GM23338 (cell line): ENCODE measurements at regions not wholly inside any gene's neighbourhood (a gene's known extent, or its start where the extent isn't known, plus 50 kb on each side); places are given as distances from the start of the nearest gene placed in this dataset.

ENCODE experiments used
- ATAC-seq: fragments of 200-7000 bp; cut with Tn5 transposase; 3 replicates; pipeline ENCODE4 v1.9.1; 2020
- DNase-seq: peaks from one replicate; pipeline ENCODE4 v3.0.0-alpha.2; 2015; ENCODE audit warnings: low spot score
- H2AFZ ChIP-seq: fragments of 200-600 bp; sonication (generic); 2 replicates; pipeline ENCODE4 v1.8.0; 2016; ENCODE audit warnings: antibody characterized with exemption, mild to moderate bottlenecking, moderate library complexity
- H3F3A ChIP-seq: fragments of 200-600 bp; sonication (generic); replicated peaks from 2 replicates; pipeline ENCODE4 v1.8.0; 2017; ENCODE audit warnings: antibody characterized with exemption, mixed run types, low read depth
- H3K27ac ChIP-seq: fragments of 200-600 bp; sonication (generic); 2 replicates; pipeline ENCODE4 v1.6.1; 2016; ENCODE audit warnings: low read depth
- H3K27me3 ChIP-seq: fragments of 200-600 bp; sonication (generic); 2 replicates; pipeline ENCODE4 v1.8.0; 2016; ENCODE audit warnings: mild to moderate bottlenecking, mixed run types, moderate library complexity; ENCODE audit not compliant: insufficient read depth
- H3K36me3 ChIP-seq: fragments of 200-600 bp; sonication (generic); 2 replicates; pipeline ENCODE4 v1.8.0; 2016; ENCODE audit warnings: mild to moderate bottlenecking; ENCODE audit not compliant: insufficient read depth
- H3K4me1 ChIP-seq: fragments of 200-600 bp; sonication (generic); 2 replicates; pipeline ENCODE4 v1.8.0; 2016; ENCODE audit warnings: mild to moderate bottlenecking, moderate library complexity; ENCODE audit not compliant: insufficient read depth
- H3K4me2 ChIP-seq: fragments of 200-600 bp; sonication (generic); 2 replicates; pipeline ENCODE4 v1.7.1; 2017; ENCODE audit warnings: mixed run types
- H3K4me3 ChIP-seq: fragments of 200-600 bp; sonication (generic); 2 replicates; pipeline ENCODE4 v1.6.1; 2016; ENCODE audit warnings: mixed run types
- H3K79me2 ChIP-seq: fragments of 200-600 bp; sonication (generic); replicated peaks from 2 replicates; pipeline ENCODE4 v1.8.0; 2017; ENCODE audit warnings: mild to moderate bottlenecking; ENCODE audit not compliant: insufficient read depth
- H3K9me2 ChIP-seq: fragments of 200-600 bp; sonication (generic); 2 replicates; pipeline ENCODE4 v1.8.0; 2017; ENCODE audit not compliant: insufficient read depth
- H4K20me1 ChIP-seq: fragments of 200-600 bp; sonication (generic); replicated peaks from 2 replicates; pipeline ENCODE4 v1.8.0; 2017; ENCODE audit warnings: mild to moderate bottlenecking; ENCODE audit not compliant: insufficient read depth
- H3K27ac Mint-ChIP-seq: 2 replicates; pipeline ENCODE4 v1.8.0; 2020; ENCODE audit warnings: inconsistent platforms, mild to moderate bottlenecking, moderate library complexity, mixed read lengths
- H3K27me3 Mint-ChIP-seq: 3 replicates; pipeline ENCODE4 v1.8.0; 2022; ENCODE audit warnings: low read depth, mild to moderate bottlenecking, moderate library complexity, mixed read lengths, inconsistent platforms; ENCODE audit not compliant: insufficient read depth, poor library complexity
- H3K36me3 Mint-ChIP-seq: 3 replicates; pipeline ENCODE4 v1.8.0; 2021; ENCODE audit warnings: low read depth, mild to moderate bottlenecking, inconsistent platforms, moderate library complexity, mixed read lengths
- H3K4me1 Mint-ChIP-seq: 3 replicates; pipeline ENCODE4 v1.8.0; 2020; ENCODE audit warnings: mild to moderate bottlenecking, inconsistent platforms, mixed read lengths
- H3K4me3 Mint-ChIP-seq: 3 replicates; pipeline ENCODE4 v1.8.0; 2021; ENCODE audit warnings: moderate library complexity, mild to moderate bottlenecking, inconsistent platforms, mixed read lengths
- H3K9me3 Mint-ChIP-seq: 3 replicates; pipeline ENCODE4 v1.8.0; 2020; ENCODE audit warnings: moderate library complexity, mild to moderate bottlenecking, inconsistent platforms, mixed read lengths
- CREB1 ChIP-seq: fragments of 250-450 bp; sonication (Bioruptor Pico); IDR thresholded peaks from 2 replicates; pipeline ENCODE4 v1.5.0; 2020; ENCODE audit warnings: low read depth, mild to moderate bottlenecking, moderate library complexity
- EZH2 ChIP-seq: fragments of 200-600 bp; sonication (generic); IDR thresholded peaks from one replicate; pipeline ENCODE4 v1.8.0; 2017; ENCODE audit warnings: antibody characterized with exemption, mild to moderate bottlenecking, low read depth; ENCODE audit not compliant: unreplicated experiment
- EZH2phosphoT487 ChIP-seq: fragments of 200-600 bp; sonication (generic); IDR thresholded peaks from one replicate; pipeline ENCODE4 v1.8.1; 2018; ENCODE audit warnings: antibody characterized with exemption; ENCODE audit not compliant: unreplicated experiment
- POLR2AphosphoS5 ChIP-seq: IDR thresholded peaks from 2 replicates; pipeline ENCODE4 v1.6.1; 2016; ENCODE audit warnings: antibody characterized with exemption, low read depth
- STAT1 ChIP-seq: IDR thresholded peaks from one replicate; pipeline ENCODE4 v1.6.1; 2016; ENCODE audit warnings: antibody characterized with exemption; ENCODE audit not compliant: unreplicated experiment
- ZNF114 ChIP-seq: fragments of 250-450 bp; sonication (Bioruptor Pico); IDR thresholded peaks from 2 replicates; pipeline ENCODE4 v1.5.0; 2020; ENCODE audit warnings: mild to moderate bottlenecking, moderate library complexity
- ZNF331 ChIP-seq: fragments of 250-450 bp; sonication (Bioruptor Pico); IDR thresholded peaks from 2 replicates; pipeline ENCODE4 v1.5.0; 2020; ENCODE audit warnings: low read depth, mild to moderate bottlenecking, moderate library complexity
- TF ChIP-seq, protein P1 (sequence below): IDR thresholded peaks from 2 replicates; pipeline ENCODE4 v1.6.1; 2016; ENCODE audit warnings: antibody characterized with exemption
- TF ChIP-seq, protein P2 (sequence below), 2 experiments: fragments of 200-600 bp in 1 of 2; sonication (generic) in 1 of 2; conservative IDR thresholded peaks; 2 replicates each; pipeline versions ENCODE4 v1.5.1 to v1.6.1; 2016 to 2017; ENCODE audit warnings: antibody characterized with exemption in 2 of 2, low read depth in 2 of 2, mild to moderate bottlenecking in 2 of 2, moderate library complexity in 1 of 2
- TF ChIP-seq, protein P3 (sequence below): IDR thresholded peaks from one replicate; pipeline ENCODE4 v1.6.1; 2018; ENCODE audit warnings: antibody characterized with exemption; ENCODE audit not compliant: unreplicated experiment

DNA sequence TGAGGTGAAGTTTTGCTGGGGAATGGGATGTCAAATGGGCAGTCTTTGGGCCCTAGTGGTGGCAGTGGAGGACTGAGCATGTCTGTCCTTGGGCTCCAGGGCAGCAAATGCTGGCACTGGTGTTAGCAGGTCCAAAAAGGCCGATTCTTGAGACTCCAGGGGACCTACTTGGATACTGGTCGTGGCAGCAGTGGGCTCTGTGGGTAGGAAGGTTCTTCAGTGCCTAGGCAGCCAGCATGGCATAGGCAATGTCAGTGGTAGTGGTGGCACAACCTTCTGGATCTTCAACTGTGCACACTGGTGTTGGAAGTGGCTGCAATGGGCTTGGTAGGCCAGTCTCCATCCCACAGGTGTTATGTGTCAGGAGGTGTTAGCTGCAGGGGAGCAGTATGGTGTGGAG lies 334.7 kb upstream of the KITLG start:
- Histone ChIP-seq H3K4me2 (no peak overlapping the region), H3K4me3 (no peak overlapping the region), H2AFZ (no peak overlapping the region), H3K27me3 (no peaks in the 10 kb centered on the region), H3K79me2 (no peaks in the 10 kb centered on the region), H3F3A (no peaks in the 10 kb centered on the region), H3K36me3 (no peaks in the 10 kb centered on the region), H3K27ac (no peak overlapping the region), H3K9me2 (no peaks in the 10 kb centered on the region), H3K4me1 (no peaks in the 10 kb centered on the region), H4K20me1 (no peaks in the 10 kb centered on the region)
- Mint-ChIP-seq H3K4me1 (peaks cover 11% of the 10 kb centered on the region; the same call in 2 of the 3 replicates), H3K4me3 (no peak overlapping the region), H3K9me3 (peaks cover 9% of the 10 kb centered on the region), H3K27me3 (peaks cover 2% of the 10 kb centered on the region), H3K27ac (no peak overlapping the region), H3K36me3 (peaks cover 3% of the 10 kb centered on the region; the same call in 2 of the 3 replicates)
- no peak for TF ChIP-seq STAT1
- TF ChIP-seq EZH2, result no peak
- TF ChIP-seq EZH2phosphoT487, result no peak
- TF ChIP-seq POLR2AphosphoS5, result no peak
- no peak for TF ChIP-seq ZNF114 (CRISPR knock-in tag)
- TF ChIP-seq CREB1 (CRISPR knock-in tag), result no peak
- TF ChIP-seq, protein P1, sequence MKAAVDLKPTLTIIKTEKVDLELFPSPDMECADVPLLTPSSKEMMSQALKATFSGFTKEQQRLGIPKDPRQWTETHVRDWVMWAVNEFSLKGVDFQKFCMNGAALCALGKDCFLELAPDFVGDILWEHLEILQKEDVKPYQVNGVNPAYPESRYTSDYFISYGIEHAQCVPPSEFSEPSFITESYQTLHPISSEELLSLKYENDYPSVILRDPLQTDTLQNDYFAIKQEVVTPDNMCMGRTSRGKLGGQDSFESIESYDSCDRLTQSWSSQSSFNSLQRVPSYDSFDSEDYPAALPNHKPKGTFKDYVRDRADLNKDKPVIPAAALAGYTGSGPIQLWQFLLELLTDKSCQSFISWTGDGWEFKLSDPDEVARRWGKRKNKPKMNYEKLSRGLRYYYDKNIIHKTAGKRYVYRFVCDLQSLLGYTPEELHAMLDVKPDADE, result no peak
- TF ChIP-seq, protein P2, sequence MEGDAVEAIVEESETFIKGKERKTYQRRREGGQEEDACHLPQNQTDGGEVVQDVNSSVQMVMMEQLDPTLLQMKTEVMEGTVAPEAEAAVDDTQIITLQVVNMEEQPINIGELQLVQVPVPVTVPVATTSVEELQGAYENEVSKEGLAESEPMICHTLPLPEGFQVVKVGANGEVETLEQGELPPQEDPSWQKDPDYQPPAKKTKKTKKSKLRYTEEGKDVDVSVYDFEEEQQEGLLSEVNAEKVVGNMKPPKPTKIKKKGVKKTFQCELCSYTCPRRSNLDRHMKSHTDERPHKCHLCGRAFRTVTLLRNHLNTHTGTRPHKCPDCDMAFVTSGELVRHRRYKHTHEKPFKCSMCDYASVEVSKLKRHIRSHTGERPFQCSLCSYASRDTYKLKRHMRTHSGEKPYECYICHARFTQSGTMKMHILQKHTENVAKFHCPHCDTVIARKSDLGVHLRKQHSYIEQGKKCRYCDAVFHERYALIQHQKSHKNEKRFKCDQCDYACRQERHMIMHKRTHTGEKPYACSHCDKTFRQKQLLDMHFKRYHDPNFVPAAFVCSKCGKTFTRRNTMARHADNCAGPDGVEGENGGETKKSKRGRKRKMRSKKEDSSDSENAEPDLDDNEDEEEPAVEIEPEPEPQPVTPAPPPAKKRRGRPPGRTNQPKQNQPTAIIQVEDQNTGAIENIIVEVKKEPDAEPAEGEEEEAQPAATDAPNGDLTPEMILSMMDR (conservative IDR thresholded peaks at IDR 0.05; ENCODE audit: low read depth in 2 of 2), result no peak
- TF ChIP-seq ZNF331 (CRISPR knock-in tag), result no peak
- TF ChIP-seq, protein P3, sequence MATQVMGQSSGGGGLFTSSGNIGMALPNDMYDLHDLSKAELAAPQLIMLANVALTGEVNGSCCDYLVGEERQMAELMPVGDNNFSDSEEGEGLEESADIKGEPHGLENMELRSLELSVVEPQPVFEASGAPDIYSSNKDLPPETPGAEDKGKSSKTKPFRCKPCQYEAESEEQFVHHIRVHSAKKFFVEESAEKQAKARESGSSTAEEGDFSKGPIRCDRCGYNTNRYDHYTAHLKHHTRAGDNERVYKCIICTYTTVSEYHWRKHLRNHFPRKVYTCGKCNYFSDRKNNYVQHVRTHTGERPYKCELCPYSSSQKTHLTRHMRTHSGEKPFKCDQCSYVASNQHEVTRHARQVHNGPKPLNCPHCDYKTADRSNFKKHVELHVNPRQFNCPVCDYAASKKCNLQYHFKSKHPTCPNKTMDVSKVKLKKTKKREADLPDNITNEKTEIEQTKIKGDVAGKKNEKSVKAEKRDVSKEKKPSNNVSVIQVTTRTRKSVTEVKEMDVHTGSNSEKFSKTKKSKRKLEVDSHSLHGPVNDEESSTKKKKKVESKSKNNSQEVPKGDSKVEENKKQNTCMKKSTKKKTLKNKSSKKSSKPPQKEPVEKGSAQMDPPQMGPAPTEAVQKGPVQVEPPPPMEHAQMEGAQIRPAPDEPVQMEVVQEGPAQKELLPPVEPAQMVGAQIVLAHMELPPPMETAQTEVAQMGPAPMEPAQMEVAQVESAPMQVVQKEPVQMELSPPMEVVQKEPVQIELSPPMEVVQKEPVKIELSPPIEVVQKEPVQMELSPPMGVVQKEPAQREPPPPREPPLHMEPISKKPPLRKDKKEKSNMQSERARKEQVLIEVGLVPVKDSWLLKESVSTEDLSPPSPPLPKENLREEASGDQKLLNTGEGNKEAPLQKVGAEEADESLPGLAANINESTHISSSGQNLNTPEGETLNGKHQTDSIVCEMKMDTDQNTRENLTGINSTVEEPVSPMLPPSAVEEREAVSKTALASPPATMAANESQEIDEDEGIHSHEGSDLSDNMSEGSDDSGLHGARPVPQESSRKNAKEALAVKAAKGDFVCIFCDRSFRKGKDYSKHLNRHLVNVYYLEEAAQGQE, result no peak
- no peak for DNase-seq
- ATAC-seq, result no peak

DNA sequence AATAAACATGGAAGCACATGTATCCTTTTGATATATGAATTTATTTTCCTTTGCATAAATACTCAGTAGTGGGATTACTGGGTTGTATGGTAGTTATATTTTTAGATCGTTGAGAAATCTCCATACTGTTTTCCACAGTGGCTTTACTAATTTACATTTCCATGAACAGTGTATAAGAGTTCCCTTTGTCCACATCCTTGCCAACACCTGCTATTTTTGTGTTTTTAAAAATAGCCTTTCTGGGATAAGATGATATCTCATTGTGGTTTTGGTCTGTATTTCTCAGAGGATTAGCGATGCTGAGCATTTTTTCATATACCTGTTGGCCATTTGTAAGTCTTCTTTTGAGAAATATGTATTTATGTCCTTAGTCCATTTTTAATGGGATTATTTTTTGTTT lies 329.2 kb upstream of the KITLG start:
- H3K27me3 Mint-ChIP-seq, result peaks cover 3% of the 10 kb centered on the region
- no peaks in the 10 kb centered on the region for H3K4me1 ChIP-seq
- no peak overlapping the region for H3K4me3 Mint-ChIP-seq
- no peaks in the 10 kb centered on the region for H3K79me2 ChIP-seq
- H3K4me2 ChIP-seq, result no peak overlapping the region
- no peaks in the 10 kb centered on the region for H4K20me1 ChIP-seq
- no peak for ATAC-seq
- peaks cover under 1% of the 10 kb centered on the region; the same call in 2 of the 3 replicates for H3K36me3 Mint-ChIP-seq
- no peaks in the 10 kb centered on the region for H3K9me2 ChIP-seq
- no peak overlapping the region for H3K27ac Mint-ChIP-seq
- H3K4me1 Mint-ChIP-seq, result no peaks in the 10 kb centered on the region
- H2AFZ ChIP-seq, result no peak overlapping the region
- no peaks in the 10 kb centered on the region for H3K27me3 ChIP-seq
- H3K27ac ChIP-seq, result no peak overlapping the region
- no peaks in the 10 kb centered on the region for H3F3A ChIP-seq
- no peak overlapping the region for H3K4me3 ChIP-seq
- peaks cover 2% of the 10 kb centered on the region for H3K9me3 Mint-ChIP-seq
- H3K36me3 ChIP-seq, result no peaks in the 10 kb centered on the region
- no peak for DNase-seq
- no peak for TF ChIP-seq ZNF331 (CRISPR knock-in tag)
- no peak for TF ChIP-seq EZH2phosphoT487
- no peak for TF ChIP-seq CREB1 (CRISPR knock-in tag)
- no peak for TF ChIP-seq STAT1
